HG02763 (cell line): ENCODE measurements at regions not wholly inside any gene's neighbourhood (a gene's known extent, or its start where the extent isn't known, plus 50 kb on each side); places are given as distances from the start of the nearest gene placed in this dataset.

Source experiments
- ATAC-seq: cut with Tn5 transposase; IDR thresholded peaks from one replicate; pipeline ENCODE4 v1.9.1; 2021; ENCODE audit warnings: mild to moderate bottlenecking, moderate library complexity; ENCODE audit not compliant: unreplicated experiment

DNA sequence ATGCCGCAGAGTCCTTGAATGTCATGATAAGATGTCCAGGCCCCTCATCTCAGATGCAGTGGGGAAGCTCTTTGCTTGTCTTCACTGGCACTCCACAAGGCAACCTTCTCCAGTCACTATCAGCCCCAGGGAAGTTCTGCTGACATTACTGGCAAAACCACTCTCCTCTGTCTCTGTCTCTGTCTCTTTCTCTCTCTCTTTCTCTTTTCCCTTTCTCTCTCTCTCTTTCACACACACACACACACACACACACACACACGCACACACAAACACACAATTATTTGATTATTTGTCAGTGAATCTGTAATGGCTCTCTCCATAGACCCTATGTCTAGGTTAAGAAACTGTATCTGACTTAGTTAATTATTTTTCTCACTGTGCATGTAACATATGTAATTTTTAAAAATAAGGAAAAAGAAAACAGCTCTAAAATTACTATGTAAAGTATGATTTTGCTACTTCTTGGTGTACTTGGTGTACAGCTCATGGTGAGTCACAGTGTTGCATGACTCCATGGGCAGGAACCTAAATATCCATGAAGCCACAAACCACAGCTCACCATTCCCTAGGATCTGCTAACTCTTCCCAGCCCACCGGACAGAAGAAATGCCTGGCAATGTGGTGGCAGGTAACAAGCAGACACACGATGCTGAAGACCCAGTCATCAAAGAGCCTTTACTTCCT lies 594.9 kb upstream of the ID2 start:
- no peak for ATAC-seq

DNA sequence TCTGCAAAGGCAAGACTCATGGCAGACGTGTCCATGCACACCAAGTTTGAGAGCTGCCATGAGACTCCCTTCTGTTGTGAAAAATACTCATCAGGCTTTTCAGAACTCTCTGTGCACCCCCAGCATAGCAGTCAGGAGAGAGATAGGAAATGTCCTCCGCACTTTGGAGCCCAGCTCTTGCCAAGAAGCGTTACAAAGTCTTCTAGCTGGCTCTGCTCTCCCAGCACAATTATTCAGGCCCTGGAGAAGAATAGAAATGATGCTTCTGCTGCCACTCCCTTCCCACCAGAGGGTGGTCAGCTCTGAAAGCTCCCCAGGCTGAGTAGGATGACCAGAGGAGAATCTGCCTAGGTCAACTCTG lies 594.4 kb upstream of the ID2 start:
- no peak for ATAC-seq

GRCh38 chr2:8088810-8089209 lies 593.0 kb upstream of the ID2 start:
- no peak for ATAC-seq

DNA sequence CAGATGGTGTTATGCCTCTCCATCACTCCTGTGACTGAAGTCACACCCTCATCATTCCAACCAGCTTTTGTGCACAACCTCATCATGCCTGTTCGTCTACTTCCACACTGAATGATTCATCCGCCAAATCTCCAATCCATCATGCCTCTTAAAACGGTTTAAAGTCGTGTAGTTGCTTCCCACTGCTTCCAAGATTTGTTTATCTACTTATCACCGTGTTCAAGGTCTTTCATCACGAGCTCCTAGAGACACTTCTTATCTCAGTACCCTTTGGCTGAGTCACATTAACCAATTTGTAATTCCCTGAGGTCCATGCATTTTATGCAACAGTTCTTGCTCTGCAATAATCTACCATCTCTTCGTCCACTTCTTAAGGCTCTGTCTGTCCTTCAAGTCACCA lies 592.3 kb upstream of the ID2 start:
- ATAC-seq: no peak

DNA sequence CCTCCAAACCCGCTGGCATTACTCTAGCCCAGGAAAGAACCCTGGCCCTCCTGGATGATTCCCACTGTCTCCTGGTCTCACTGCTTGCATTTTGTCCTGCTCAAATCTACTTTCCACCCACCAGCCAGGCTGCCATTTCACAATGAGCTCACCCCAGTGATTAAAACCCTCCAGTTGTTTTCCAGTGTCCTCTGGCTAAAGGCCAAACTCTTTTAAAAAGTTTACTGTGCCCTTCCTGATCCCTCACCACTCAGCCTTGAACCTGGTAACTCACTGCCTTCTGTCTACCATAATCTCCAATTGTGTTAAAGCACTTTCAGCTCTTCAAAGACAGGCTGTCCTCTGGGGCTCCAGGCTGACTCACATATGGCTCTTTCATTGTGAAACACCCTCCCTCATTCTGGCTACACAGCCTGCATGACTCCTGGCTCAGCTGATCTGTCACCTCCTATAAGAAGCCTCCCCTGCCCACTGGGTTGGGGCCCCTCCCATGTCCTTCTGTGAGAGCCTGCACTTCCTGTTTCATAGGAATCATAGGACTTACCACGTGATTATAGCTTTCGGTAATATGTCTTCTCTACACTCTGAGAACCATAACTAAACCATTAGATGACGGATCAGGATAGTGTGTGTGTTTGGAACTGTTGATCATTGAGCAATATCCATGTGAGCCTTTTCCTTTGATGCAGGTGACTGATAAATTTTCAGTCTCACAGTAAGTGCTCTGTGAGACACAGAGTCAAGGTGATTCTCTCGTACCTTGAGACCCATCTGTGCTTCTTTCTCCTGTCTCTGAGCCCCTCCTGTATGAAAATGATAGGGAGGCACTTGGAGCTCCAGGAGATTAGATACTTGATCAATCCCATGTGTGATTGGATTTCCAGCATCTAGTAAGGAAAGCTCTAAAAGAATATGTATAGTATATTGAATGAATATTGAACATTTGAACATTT lies 590.8 kb upstream of the ID2 start:
- ATAC-seq: no peak

GRCh38 chr2:8094526-8094925 lies 587.3 kb upstream of the ID2 start:
- ATAC-seq: no peak

GRCh38 chr2:8095978-8096377 lies 585.9 kb upstream of the ID2 start:
- ATAC-seq: no peak

DNA sequence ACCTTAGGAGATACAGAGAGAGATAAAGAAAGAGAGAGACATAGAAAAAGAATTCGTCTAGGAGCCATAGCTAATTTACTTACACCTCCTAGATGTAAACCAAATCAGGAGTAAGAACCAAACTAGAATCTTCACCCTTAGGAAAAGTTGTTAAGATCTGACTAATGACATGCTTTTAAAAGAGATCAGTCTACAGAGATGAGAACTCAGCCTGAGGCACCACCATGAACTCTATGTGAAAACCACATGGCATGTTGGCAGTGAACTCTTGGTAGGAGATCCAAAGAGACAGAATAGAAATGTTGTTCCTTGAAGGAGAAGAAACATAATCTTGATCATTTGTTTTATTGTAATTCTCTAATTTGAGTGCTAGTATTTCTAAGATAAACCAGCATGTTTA lies 585.4 kb upstream of the ID2 start:
- ATAC-seq: no peak

DNA sequence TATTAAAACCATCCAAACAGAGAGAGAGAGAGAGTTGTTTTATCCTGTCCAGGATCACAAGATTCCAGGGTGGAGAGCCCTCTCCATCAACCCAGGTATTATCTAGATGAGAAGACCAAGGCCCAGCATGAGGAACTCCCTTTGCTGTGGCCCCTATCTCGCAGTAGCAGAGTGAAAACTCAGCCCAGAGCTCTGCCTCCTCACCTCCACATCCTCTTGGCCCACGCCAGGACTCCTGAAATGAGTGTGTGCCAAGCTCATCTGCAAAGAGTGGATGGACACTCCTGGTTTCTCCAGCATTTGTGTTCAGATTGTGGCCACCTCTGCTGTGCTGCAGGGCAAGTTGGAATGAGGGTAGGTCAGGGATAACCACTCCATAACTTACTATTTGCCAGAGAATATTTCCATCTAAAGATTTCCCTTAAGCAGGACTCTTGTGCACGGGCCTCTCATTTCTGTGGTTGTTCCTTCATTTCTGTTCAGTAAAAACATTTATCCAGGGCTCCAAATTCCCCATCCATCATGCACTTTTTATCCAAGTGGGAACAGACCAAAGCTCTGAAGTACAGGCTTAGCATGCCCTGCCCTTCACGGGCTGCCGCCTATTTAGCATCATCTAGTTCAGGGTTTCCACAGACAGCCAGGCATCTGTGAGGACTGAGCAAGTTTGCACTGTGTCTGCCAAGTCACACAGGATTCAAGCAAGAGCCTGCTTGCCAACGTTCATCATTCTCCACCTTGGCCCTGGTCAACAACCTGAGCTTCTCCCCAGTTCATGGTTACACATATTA lies 583.2 kb upstream of the ID2 start:
- ATAC-seq: no peak

DNA sequence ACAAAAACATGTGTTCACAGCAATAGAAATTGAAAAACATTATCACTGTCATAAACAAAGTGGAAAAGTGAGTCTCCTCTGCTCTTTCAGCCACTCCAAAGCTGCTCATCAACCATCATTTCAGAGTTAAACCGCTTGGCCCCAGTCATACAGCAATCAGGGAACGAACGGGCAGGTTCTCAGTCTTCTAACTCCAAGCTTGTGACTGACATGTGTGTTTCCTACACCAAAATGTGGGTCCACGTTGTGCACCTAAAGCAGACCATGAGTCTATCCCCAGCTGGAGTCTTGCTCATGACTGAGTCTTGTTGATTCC lies 582.6 kb upstream of the ID2 start:
- ATAC-seq: no peak

GRCh38 chr2:8101614-8102277 lies 580.1 kb upstream of the ID2 start:
- no peak for ATAC-seq

DNA sequence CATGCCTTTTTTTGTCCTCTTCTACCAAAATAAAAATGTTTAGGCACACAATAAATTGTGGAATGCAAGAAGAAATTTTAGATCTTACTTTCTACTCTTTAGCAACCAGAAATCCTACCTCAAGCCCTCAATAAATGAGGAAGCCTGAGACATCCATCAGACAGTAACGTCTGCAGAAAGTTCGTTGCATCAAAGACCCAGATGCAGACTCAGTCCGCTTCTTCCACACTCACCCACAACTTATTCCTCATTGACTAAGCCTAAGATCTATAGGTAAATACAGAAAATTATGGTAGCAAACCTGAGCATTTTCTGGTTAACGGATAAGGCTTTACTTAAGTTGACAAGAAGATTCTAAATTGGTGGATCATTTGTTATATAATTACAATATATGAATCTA lies 579.4 kb upstream of the ID2 start:
- no peak for ATAC-seq

DNA sequence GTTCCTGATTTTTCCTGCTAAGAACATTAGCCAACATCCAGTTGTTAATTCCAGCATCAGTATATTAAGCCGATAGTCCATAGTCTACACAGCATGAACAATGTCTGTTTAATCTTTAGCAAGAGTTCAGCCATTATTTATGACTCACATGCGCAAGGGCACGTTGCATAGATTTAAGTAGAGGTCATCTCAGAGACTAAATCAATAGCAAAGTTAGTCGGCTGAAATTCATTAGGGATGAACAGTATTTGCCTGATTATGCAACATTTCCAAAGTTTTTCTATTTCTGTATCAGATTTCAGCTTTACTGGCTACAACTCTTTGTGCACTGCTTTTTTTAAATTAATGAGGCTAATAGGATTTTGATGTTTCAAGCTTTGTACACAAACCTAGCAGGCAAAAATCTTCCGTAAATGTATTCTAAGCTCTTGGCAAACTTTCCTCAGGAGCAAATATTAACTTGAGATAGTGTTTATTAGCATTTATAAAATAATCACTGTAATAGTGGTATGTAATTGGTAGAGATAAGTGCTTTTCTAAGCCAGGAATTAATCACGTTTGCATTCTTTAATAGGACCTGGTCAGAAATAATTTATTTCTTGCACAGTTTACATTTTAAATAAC lies 578.7 kb upstream of the ID2 start:
- ATAC-seq: no peak

GRCh38 chr2:8107150-8107549 lies 574.7 kb upstream of the ID2 start:
- ATAC-seq: no peak

- ATAC-seq: no peak
Measured at GRCh38 chr2:8107621-8108378, 574.1 kb upstream of the ID2 start.

DNA sequence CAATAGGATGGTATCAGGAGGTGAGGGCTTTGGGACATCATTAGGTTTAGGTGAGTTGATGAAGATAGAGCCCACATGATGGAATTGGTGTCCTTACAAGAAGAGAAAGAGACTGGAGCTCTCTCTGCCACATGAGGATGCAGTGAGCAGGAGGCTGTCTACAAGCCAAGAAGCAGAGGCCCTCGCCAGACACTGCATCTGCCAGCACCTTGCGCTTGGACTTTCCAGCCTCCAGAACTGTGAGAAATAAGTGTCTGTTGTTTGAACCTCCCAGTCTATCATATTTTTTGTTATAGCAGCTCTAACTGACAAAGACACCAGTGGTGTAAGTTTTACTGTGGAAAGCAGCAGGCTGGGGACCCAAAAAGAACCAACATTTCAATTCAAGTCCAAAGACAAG lies 571.1 kb upstream of the ID2 start:
- ATAC-seq: no peak

GRCh38 chr2:8111193-8111592 lies 570.7 kb upstream of the ID2 start:
- ATAC-seq: no peak

GRCh38 chr2:8115456-8115855 lies 566.4 kb upstream of the ID2 start:
- no peak for ATAC-seq

DNA sequence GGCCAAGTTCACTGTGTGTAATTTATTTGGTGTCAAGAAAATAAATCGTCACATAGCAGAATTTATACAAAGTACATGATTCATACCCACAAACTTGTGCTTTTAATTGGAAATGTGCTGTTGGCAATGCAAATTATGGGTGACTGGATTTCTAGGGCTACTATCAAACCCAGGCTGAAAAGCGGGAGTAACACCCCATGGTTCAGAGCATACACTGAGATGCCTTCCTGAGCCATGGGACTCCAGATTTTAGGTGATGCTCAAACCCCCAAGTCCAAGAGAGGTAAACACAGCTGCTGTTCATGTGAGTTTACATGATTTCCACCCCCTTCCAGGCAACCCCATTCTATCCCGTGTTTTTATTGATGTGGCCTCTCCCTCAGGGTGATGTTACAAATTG lies 565.9 kb upstream of the ID2 start:
- ATAC-seq: no peak

DNA sequence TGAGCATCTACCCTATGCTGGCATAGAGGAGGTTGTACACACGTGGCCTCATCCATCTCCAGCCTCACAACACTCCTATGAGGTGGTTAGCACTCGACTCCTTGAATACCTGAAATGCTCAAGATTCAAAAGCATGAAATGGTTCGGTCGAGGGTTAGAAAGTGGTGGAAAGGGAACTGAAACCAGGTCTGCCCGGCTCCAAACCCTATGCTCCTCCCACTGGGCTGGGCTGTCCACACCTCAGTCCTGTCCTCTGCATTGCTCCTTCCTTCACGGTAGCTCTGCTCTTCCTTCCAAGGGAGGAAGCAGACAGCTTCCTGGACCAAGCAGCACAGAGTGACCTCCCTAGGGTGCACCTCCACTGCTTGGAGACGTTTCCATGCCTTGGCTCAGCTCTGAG lies 565.2 kb upstream of the ID2 start:
- ATAC-seq: peak; percentile 89
